SH-SY5Y (cell line): ENCODE measurements at regions not wholly inside any gene's neighbourhood (a gene's known extent, or its start where the extent isn't known, plus 50 kb on each side); places are given as distances from the start of the nearest gene placed in this dataset.

Experiments used
- GATA2 ChIP-seq: IDR thresholded peaks from 2 replicates; pipeline ENCODE4 v1.6.1; 2011; ENCODE audit warnings: mild to moderate bottlenecking, low read depth, low read length
- GATA3 ChIP-seq: IDR thresholded peaks from 2 replicates; pipeline ENCODE4 v1.6.1; 2011; ENCODE audit warnings: low read depth, mild to moderate bottlenecking, low read length, moderate library complexity

DNA sequence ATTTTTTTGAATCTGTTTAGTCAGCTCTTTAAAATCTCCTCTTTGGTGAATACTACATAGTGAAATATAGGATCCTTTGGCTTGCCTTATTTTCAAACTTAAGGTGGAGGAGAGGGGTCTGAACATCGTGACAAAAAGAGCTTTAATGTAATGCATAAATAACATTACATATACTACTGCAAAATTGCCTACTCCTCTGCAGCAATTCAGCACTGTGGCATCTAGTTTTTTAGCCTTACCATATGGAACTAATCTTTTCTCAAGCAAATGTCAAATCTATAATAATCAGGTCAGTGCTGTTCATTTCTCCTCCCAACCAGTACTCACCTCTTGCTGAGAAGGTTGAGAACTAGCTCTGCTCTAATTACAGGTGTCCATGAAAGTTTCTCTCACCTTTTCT, 394.0 kb upstream of the CDIN1 start:
- no peak for TF ChIP-seq GATA3
- no peak for TF ChIP-seq GATA2
